Right lobe of liver (tissue), 4 donors: ENCODE measurements at regions not wholly inside any gene's neighbourhood (a gene's known extent, or its start where the extent isn't known, plus 50 kb on each side); places are given as distances from the start of the nearest gene placed in this dataset.

ENCODE experiments used
- CTCF ChIP-seq, 4 donors: fragments of 200-600 bp in 3 of 4; fragments of 450-650 bp in 1 of 4; IDR thresholded peaks; one replicate each; pipeline versions ENCODE4 v1.5.1 to v1.8.0; 2016 to 2022; ENCODE audit warnings: antibody characterized with exemption in 4 of 4, mild to moderate bottlenecking in 2 of 4
- POLR2A ChIP-seq: fragments of 450-650 bp; IDR thresholded peaks from one replicate; pipeline ENCODE4 v1.6.1; 2017; ENCODE audit warnings: antibody characterized with exemption, mild to moderate bottlenecking
- donor health status: DM: no; HTN: no; CAD: no.
- donor health status: DM: no; HTN: no; CAD: no.
- donor health status: DM: no; HTN: yes; CAD: no.

- TF ChIP-seq POLR2A (no peak), CTCF (IDR thresholded peaks at IDR 0.05) (no peak)
Observed at GRCh38 chr7:138338361-138338760, 121.7 kb upstream of the TRIM24 start.
